ENCODE measurements at regions not wholly inside any gene's neighbourhood (a gene's known extent, or its start where the extent isn't known, plus 50 kb on each side); places are given as distances from the start of the nearest gene placed in this dataset.
"Not testable (repeated sequence)": the region's sequence is repeated elsewhere in the genome, so short reads cannot be mapped to it uniquely, and the experiment has no call there.

DNA sequence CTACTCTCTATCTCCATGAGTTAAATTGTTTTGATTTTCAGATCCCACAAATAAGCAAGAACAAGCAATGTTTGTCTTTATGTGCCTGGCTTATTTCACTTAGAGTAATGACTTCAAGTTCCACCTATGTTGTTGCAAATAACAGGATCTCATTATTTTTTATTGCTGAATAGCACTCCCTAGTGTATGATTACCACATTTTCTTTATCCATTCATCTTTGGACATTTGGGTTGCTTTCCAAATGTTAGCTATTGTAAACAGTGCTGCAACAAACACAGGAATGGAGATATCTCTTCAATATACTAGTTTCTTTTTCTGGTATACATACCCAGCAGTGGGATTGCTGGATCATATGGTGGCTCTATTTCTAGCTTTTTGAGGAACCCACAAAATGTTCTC, 136.0 kb downstream of the SLITRK2 start:
- intact Hi-C loops (cut with micrococcal nuclease) = no loop called here
- ChIA-PET POLR2A (no interaction called here), CTCF (no interaction called here)
- ATAC-seq (no peak), DNase-seq (no peak)
- Histone ChIP-seq H3K27ac (ENCODE audit: low read depth, low read length) (no peak overlapping the region), H3K36me3 (ENCODE audit: control insufficient read depth in 2 of 3, insufficient read depth in 3 of 3, low read length in 3 of 3) (no peaks in the 10 kb centered on the region), H3K4me1 (ENCODE audit: control insufficient read depth in 2 of 2, insufficient read depth in 2 of 2, low read length in 2 of 2) (no peaks in the 10 kb centered on the region), H3K9me3 (ENCODE audit: control insufficient read depth in 2 of 3, low read length in 3 of 3) (no peaks in the 10 kb centered on the region), H3K27me3 (ENCODE audit: control insufficient read depth in 2 of 2, insufficient read depth in 2 of 2, low read length in 2 of 2) (no peaks in the 10 kb centered on the region), H3K4me3 (ENCODE audit: low read length) (no peak overlapping the region)
- H3K4me3 Mint-ChIP-seq = no peak overlapping the region
- H3K36me3 Mint-ChIP-seq = no peaks in the 10 kb centered on the region
- H3K4me1 Mint-ChIP-seq = no peaks in the 10 kb centered on the region
- no peak overlapping the region for H3K27ac Mint-ChIP-seq
- peaks cover 0 to 14% (median 2%) of the 10 kb centered on the region in 11 donors for H3K9me3 Mint-ChIP-seq
- no peaks in the 10 kb centered on the region for H3K27me3 Mint-ChIP-seq

DNA sequence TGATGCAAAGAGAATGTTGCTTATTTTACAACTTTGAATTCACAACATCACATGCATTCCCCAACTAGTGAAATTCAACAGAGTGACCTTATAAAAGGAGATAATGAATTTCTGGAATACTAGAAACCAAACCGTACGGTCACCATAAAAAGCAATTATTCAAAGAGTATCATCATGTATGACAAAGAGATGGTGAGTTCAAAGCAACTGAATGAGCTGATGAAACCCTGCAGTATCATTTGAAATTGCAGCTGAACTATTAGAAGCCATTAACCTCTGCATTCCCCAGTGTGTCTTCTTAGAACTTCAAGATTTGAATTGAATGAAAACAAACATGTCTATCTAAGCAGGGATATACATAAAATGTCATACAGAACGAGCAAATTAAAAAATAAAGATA, 172.4 kb downstream of the SLITRK2 start:
- H3K36me3 Mint-ChIP-seq = no peaks in the 10 kb centered on the region
- Histone ChIP-seq H3K36me3 (ENCODE audit: control insufficient read depth in 2 of 3, insufficient read depth in 3 of 3, low read length in 3 of 3) (no peaks in the 10 kb centered on the region), H3K27me3 (ENCODE audit: control insufficient read depth in 2 of 2, insufficient read depth in 2 of 2, low read length in 2 of 2) (no peaks in the 10 kb centered on the region), H3K4me3 (ENCODE audit: low read length) (no peak overlapping the region), H3K9me3 (ENCODE audit: control insufficient read depth in 2 of 3, low read length in 3 of 3) (no peaks in the 10 kb centered on the region), H3K27ac (ENCODE audit: low read depth, low read length) (no peak overlapping the region), H3K4me1 (ENCODE audit: control insufficient read depth in 2 of 2, insufficient read depth in 2 of 2, low read length in 2 of 2) (no peaks in the 10 kb centered on the region)
- H3K27me3 Mint-ChIP-seq = no peaks in the 10 kb centered on the region
- no peak for DNase-seq
- ATAC-seq = no peak
- POLR2A ChIA-PET = no interaction called here
- peaks cover 0 to 16% (median 5%) of the 10 kb centered on the region in 11 donors for H3K9me3 Mint-ChIP-seq
- intact Hi-C loops (cut with micrococcal nuclease) = no loop called here
- H3K4me3 Mint-ChIP-seq = no peak overlapping the region
- no peaks in the 10 kb centered on the region for H3K4me1 Mint-ChIP-seq
- no peak overlapping the region for H3K27ac Mint-ChIP-seq
- CTCF ChIA-PET = no interaction called here

DNA sequence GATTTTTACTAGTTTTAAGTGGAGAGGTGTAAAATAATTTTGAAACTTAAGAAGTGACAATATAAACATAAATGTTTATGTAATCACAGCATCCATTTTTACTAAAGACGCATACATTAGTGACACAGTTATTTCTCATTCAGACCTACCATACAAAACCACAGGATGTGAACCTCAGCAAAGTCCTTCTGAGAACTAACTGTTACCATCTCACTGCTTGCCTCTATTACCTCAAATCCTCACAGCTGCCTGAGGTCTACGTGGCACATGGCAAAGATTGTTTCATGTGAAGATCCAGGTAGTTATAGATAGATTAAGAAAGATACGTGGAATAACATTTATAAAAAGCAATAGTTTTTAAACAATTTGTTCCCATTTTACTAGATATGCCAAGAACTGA, 189.0 kb downstream of the SLITRK2 start:
- Mint-ChIP-seq H3K36me3 (no peaks in the 10 kb centered on the region), H3K27me3 (no peaks in the 10 kb centered on the region), H3K27ac (no peak overlapping the region), H3K4me3 (no peak overlapping the region), H3K4me1 (no peaks in the 10 kb centered on the region), H3K9me3 (peaks cover 0 to 4% (median 0%) of the 10 kb centered on the region in 11 donors)
- intact Hi-C loops (cut with micrococcal nuclease) = no loop called here
- Histone ChIP-seq H3K4me1 (ENCODE audit: control insufficient read depth in 2 of 2, insufficient read depth in 2 of 2, low read length in 2 of 2) (no peaks in the 10 kb centered on the region), H3K27me3 (ENCODE audit: control insufficient read depth in 2 of 2, insufficient read depth in 2 of 2, low read length in 2 of 2) (no peaks in the 10 kb centered on the region), H3K36me3 (ENCODE audit: control insufficient read depth in 2 of 3, insufficient read depth in 3 of 3, low read length in 3 of 3) (no peaks in the 10 kb centered on the region), H3K27ac (ENCODE audit: low read depth, low read length) (no peak overlapping the region), H3K4me3 (ENCODE audit: low read length) (no peak overlapping the region), H3K9me3 (ENCODE audit: control insufficient read depth in 2 of 3, low read length in 3 of 3) (no peaks in the 10 kb centered on the region)
- ChIA-PET CTCF (no interaction called here), POLR2A (no interaction called here)
- no peak for DNase-seq
- no peak for ATAC-seq

DNA sequence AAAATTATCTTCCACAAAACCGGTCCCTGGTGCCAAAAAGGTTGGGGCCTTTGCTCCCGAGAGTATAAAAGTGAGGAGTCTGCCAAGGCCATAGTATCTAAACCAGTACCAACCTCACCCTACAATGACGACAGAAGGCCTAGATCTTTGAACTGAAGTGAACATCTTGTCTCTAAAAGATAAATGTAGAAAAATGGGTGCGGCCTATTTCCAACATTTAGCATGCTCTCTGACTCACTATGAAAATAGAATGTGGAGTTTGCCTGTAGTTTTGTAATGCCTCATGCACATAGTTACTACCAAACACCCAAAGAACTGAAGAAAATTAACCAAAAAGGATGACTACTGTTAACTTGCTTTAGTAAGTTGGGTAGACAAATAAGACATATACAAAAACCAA, 218.4 kb downstream of the SLITRK2 start:
- Histone ChIP-seq H3K27me3 (ENCODE audit: control insufficient read depth in 2 of 2, insufficient read depth in 2 of 2, low read length in 2 of 2) (no peaks in the 10 kb centered on the region), H3K27ac (ENCODE audit: low read depth, low read length) (no peak overlapping the region), H3K9me3 (ENCODE audit: control insufficient read depth in 2 of 3, low read length in 3 of 3) (no peaks in the 10 kb centered on the region), H3K4me1 (ENCODE audit: control insufficient read depth in 2 of 2, insufficient read depth in 2 of 2, low read length in 2 of 2) (no peaks in the 10 kb centered on the region), H3K36me3 (ENCODE audit: control insufficient read depth in 2 of 3, insufficient read depth in 3 of 3, low read length in 3 of 3) (no peaks in the 10 kb centered on the region), H3K4me3 (ENCODE audit: low read length) (no peak overlapping the region)
- ATAC-seq = no peak
- CTCF ChIA-PET = no interaction called here
- Mint-ChIP-seq H3K36me3 (no peaks in the 10 kb centered on the region), H3K9me3 (peaks cover 0 to 5% (median 2%) of the 10 kb centered on the region in 11 donors), H3K27ac (no peak overlapping the region), H3K4me3 (no peak overlapping the region), H3K4me1 (no peaks in the 10 kb centered on the region), H3K27me3 (no peaks in the 10 kb centered on the region)
- no peak for DNase-seq
- POLR2A ChIA-PET = no interaction called here
- intact Hi-C loops (cut with micrococcal nuclease) = no loop called here

DNA sequence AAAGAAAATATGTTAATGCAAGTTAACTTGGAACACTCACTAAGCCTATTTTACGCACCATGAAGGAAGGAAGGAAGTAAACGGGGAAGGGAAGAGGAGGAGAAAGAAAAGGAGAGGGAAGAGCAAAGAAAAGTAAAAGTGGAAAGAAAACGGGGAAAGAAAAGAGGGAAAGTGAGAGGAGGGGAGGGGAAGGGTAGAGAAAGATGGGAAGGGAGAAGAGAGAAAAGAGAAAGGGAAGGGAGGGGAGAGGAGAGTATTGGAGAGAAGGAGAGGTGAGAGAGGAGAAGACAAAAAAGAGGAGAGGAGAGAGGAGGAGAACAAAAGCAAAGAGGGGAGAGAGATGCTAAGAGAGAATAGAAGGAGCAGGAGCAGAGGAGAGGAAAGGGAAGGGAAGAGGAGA, 224.1 kb downstream of the SLITRK2 start:
- H3K36me3 Mint-ChIP-seq = no peaks in the 10 kb centered on the region
- Histone ChIP-seq H3K4me3 (ENCODE audit: low read length) (no peak overlapping the region), H3K4me1 (ENCODE audit: control insufficient read depth in 2 of 2, insufficient read depth in 2 of 2, low read length in 2 of 2) (no peaks in the 10 kb centered on the region), H3K36me3 (ENCODE audit: control insufficient read depth in 2 of 3, insufficient read depth in 3 of 3, low read length in 3 of 3) (no peaks in the 10 kb centered on the region), H3K9me3 (ENCODE audit: control insufficient read depth in 2 of 3, low read length in 3 of 3) (no peaks in the 10 kb centered on the region), H3K27me3 (ENCODE audit: control insufficient read depth in 2 of 2, insufficient read depth in 2 of 2, low read length in 2 of 2) (no peaks in the 10 kb centered on the region), H3K27ac (ENCODE audit: low read depth, low read length) (no peak overlapping the region)
- H3K27me3 Mint-ChIP-seq = no peaks in the 10 kb centered on the region
- intact Hi-C loops (cut with micrococcal nuclease) = no loop called here
- H3K4me1 Mint-ChIP-seq = no peaks in the 10 kb centered on the region
- no peak for ATAC-seq
- ChIA-PET CTCF (no interaction called here), POLR2A (no interaction called here)
- peaks cover 0 to 8% (median 1%) of the 10 kb centered on the region in 11 donors for H3K9me3 Mint-ChIP-seq
- H3K27ac Mint-ChIP-seq = no peak overlapping the region
- DNase-seq = no peak
- no peak overlapping the region for H3K4me3 Mint-ChIP-seq

DNA sequence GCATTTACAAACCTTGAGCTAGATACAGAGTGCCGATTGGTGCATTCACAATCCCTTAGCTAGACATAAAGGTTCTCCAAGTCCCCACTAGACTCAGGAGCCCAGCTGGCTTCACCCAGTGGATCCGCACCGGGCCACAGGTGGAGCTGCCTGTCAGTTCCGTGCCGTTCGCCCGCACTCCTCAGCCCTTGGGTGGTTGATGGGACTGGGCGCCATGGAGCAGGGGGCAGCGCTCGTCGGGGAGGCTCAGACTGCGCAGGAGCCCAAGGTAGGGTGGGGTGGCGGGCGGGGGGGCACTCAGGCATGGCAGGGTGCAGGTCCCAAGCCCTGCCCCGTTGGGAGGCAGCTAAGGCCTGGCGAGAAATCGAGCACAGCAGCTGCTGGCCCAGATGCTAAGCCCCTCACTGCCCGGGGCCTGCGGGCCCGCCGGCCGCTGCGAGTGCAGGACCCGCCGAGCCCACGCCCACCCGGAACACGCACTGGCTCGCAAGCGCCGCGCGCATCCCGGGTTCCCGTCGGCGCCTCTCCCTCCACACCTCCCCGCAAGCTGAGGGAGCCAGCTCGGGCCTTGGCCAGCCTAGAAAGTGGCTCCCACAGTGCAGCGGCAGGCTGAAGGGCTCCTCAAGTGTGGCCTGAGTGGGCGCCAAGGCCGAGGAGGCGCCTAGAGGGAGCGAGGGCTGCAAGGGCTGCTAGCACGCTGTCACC, 228.5 kb downstream of the SLITRK2 start:
- H3K27me3 Mint-ChIP-seq; H3K9me3 Mint-ChIP-seq; ATAC-seq; H3K27me3 ChIP-seq (ENCODE audit: control insufficient read depth in 2 of 2, insufficient read depth in 2 of 2, low read length in 2 of 2); DNase-seq; H3K4me1 Mint-ChIP-seq; H3K4me1 ChIP-seq (ENCODE audit: control insufficient read depth in 2 of 2, insufficient read depth in 2 of 2, low read length in 2 of 2); H3K36me3 Mint-ChIP-seq; H3K27ac ChIP-seq (ENCODE audit: low read depth, low read length); H3K4me3 ChIP-seq (ENCODE audit: low read length); intact Hi-C loops (cut with micrococcal nuclease); POLR2A ChIA-PET; CTCF ChIA-PET; H3K36me3 ChIP-seq (ENCODE audit: control insufficient read depth in 2 of 3, insufficient read depth in 3 of 3, low read length in 3 of 3); H3K9me3 ChIP-seq (ENCODE audit: control insufficient read depth in 2 of 3, low read length in 3 of 3); H3K4me3 Mint-ChIP-seq; H3K27ac Mint-ChIP-seq: not testable (repeated sequence)

DNA sequence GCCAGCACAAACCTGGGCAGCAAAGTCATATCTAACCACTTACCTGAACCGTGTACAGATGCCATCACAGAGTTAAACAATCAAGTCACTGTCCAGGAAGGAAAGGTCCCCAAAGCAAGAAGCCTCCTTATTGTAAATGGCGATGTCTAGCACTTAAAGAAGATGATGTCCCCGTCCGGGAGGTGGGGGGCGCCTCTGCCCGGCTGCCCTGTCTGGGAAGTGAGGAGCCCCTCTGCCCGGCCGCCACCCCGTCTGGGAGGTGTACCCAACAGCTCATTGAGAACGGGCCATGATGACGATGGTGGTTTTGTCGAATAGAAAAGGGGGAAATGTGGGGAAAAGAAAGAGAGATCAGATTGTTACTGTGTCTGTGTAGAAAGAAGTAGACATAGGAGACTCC, 231.9 kb downstream of the SLITRK2 start:
- H3K4me3 Mint-ChIP-seq; H3K36me3 Mint-ChIP-seq; ATAC-seq; H3K27ac ChIP-seq (ENCODE audit: low read depth, low read length); H3K27me3 ChIP-seq (ENCODE audit: control insufficient read depth in 2 of 2, insufficient read depth in 2 of 2, low read length in 2 of 2); H3K4me1 ChIP-seq (ENCODE audit: control insufficient read depth in 2 of 2, insufficient read depth in 2 of 2, low read length in 2 of 2); H3K9me3 ChIP-seq (ENCODE audit: control insufficient read depth in 2 of 3, low read length in 3 of 3); H3K27me3 Mint-ChIP-seq; POLR2A ChIA-PET; H3K27ac Mint-ChIP-seq; H3K9me3 Mint-ChIP-seq; CTCF ChIA-PET; H3K4me1 Mint-ChIP-seq; DNase-seq; intact Hi-C loops (cut with micrococcal nuclease); H3K36me3 ChIP-seq (ENCODE audit: control insufficient read depth in 2 of 3, insufficient read depth in 3 of 3, low read length in 3 of 3); H3K4me3 ChIP-seq (ENCODE audit: low read length): not testable (repeated sequence)
